HS-27A (cell line): ENCODE measurements at regions not wholly inside any gene's neighbourhood (a gene's known extent, or its start where the extent isn't known, plus 50 kb on each side); places are given as distances from the start of the nearest gene placed in this dataset.

Experiments
- DNase-seq: peaks from one replicate; pipeline ENCODE4 v3.0.0-alpha.2; 2012; ENCODE audit warnings: low read depth, missing footprints

- DNase-seq, result no peak
These were observed 300.7 kb upstream of the CXXC4 start for GRCh38 chr4:104795264-104795939.

- DNase-seq, result no peak
These were observed 317.0 kb upstream of the CXXC4 start for GRCh38 chr4:104811727-104812126.

GRCh38 chr4:104815665-104816064 is 321.0 kb upstream of the CXXC4 start:
- no peak for DNase-seq

- no peak for DNase-seq
These were observed 323.9 kb upstream of the CXXC4 start for GRCh38 chr4:104818579-104818978.

- DNase-seq, result no peak
These were observed 320.5 kb upstream of the TET2 start for GRCh38 chr4:104826171-104826570.

GRCh38 chr4:104829761-104830160 is 316.9 kb upstream of the TET2 start:
- no peak for DNase-seq

GRCh38 chr4:104848597-104849225 is 298.0 kb upstream of the TET2 start:
- no peak for DNase-seq

- no peak for DNase-seq
These were observed 287.0 kb upstream of the TET2 start for GRCh38 chr4:104859601-104860237.

GRCh38 chr4:104860238-104861123 is 286.2 kb upstream of the TET2 start:
- DNase-seq, result peak; percentile 40

GRCh38 chr4:104866809-104867208 is 279.9 kb upstream of the TET2 start:
- no peak for DNase-seq

GRCh38 chr4:104868533-104868932 is 278.1 kb upstream of the TET2 start:
- no peak for DNase-seq

- no peak for DNase-seq
These were observed 277.7 kb upstream of the TET2 start for GRCh38 chr4:104868958-104869357.

- DNase-seq, result no peak
These were observed 276.8 kb upstream of the TET2 start for GRCh38 chr4:104869831-104870230.

GRCh38 chr4:104870495-104871233 is 276.0 kb upstream of the TET2 start:
- DNase-seq, result no peak

GRCh38 chr4:104878936-104879335 is 267.7 kb upstream of the TET2 start:
- DNase-seq, result no peak

GRCh38 chr4:104879367-104879766 is 267.3 kb upstream of the TET2 start:
- DNase-seq, result no peak

GRCh38 chr4:104879854-104880253 is 266.8 kb upstream of the TET2 start:
- DNase-seq, result no peak

- no peak for DNase-seq
These were observed 265.4 kb upstream of the TET2 start for GRCh38 chr4:104881136-104881886.

GRCh38 chr4:104890598-104891275 is 255.9 kb upstream of the TET2 start:
- DNase-seq, result no peak
